Astrocyte (in vitro differentiated cells and primary cell): ENCODE measurements at regions not wholly inside any gene's neighbourhood (a gene's known extent, or its start where the extent isn't known, plus 50 kb on each side); places are given as distances from the start of the nearest gene placed in this dataset.

Source experiments
- EZH2 ChIP-seq: IDR thresholded peaks from 2 replicates; pipeline ENCODE4 v1.6.1; 2012; ENCODE audit warnings: mild to moderate bottlenecking, low read length, inconsistent platforms; ENCODE audit not compliant: insufficient read depth
- TF ChIP-seq, protein P1 (sequence below): IDR thresholded peaks from 2 replicates; pipeline ENCODE4 v1.5.1; 2011; ENCODE audit warnings: low read depth, mild to moderate bottlenecking, inconsistent platforms, low read length, moderate library complexity; ENCODE audit not compliant: insufficient read depth

DNA sequence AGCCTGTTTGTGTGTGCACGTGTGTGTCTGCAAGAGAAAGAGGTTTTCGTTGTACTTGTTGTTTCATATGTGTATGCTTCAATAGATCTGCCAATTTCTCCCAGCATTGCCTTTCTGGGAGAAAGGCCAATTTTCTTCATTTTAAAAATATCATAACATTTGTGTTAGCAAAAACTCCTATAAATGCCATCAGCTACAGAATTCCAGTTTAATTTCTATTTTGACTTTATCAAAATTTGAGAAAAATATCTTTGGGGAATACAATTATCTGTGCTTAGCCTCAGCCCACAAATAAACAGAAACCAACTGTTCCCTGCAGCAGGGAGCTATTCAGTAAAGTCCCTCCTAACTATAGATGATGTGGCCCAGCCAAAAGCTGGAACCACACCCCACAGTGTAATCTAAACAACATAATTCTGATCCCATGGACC, 68.3 kb upstream of the MGMT start:
- TF ChIP-seq, protein P1, sequence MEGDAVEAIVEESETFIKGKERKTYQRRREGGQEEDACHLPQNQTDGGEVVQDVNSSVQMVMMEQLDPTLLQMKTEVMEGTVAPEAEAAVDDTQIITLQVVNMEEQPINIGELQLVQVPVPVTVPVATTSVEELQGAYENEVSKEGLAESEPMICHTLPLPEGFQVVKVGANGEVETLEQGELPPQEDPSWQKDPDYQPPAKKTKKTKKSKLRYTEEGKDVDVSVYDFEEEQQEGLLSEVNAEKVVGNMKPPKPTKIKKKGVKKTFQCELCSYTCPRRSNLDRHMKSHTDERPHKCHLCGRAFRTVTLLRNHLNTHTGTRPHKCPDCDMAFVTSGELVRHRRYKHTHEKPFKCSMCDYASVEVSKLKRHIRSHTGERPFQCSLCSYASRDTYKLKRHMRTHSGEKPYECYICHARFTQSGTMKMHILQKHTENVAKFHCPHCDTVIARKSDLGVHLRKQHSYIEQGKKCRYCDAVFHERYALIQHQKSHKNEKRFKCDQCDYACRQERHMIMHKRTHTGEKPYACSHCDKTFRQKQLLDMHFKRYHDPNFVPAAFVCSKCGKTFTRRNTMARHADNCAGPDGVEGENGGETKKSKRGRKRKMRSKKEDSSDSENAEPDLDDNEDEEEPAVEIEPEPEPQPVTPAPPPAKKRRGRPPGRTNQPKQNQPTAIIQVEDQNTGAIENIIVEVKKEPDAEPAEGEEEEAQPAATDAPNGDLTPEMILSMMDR = no peak
- TF ChIP-seq EZH2 = no peak
